ENCODE measurements at regions not wholly inside any gene's neighbourhood (a gene's known extent, or its start where the extent isn't known, plus 50 kb on each side); places are given as distances from the start of the nearest gene placed in this dataset.

GRCh38 chr2:180180511-180180910 is 173.4 kb upstream of the CWC22 start:
- no peak for TF ChIP-seq TAF1 (IDR thresholded peaks at IDR 0.05; ENCODE audit: borderline replicate concordance, insufficient read depth, low read length)
- TF ChIP-seq SIN3A (IDR thresholded peaks at IDR 0.05; ENCODE audit: borderline replicate concordance, insufficient read depth, low read length) = no peak
- no peak for TF ChIP-seq REST (IDR thresholded peaks at IDR 0.05; ENCODE audit: insufficient read depth in 1 of 2, low read depth in 2 of 2, low read length in 2 of 2)
- TF ChIP-seq POLR2AphosphoS5 (IDR thresholded peaks at IDR 0.05; ENCODE audit: low read depth, low read length) = no peak
